AG04449 (cell line): ENCODE measurements at regions not wholly inside any gene's neighbourhood (a gene's known extent, or its start where the extent isn't known, plus 50 kb on each side); places are given as distances from the start of the nearest gene placed in this dataset.

Experiments
- CTCF ChIA-PET: fragments of 350-600 bp; formaldehyde crosslinking; extraction: SDS; loops from one replicate; lab custom pipeline; 2021; ENCODE audit warnings: antibody characterized with exemption; lab: Yijun Ruan, JAX
- POLR2A ChIA-PET: fragments of 400-600, 350-600 bp; formaldehyde crosslinking; extraction: SDS; loops from one replicate; lab custom pipeline; 2020; ENCODE audit warnings: antibody characterized with exemption, inconsistent platforms; lab: Yijun Ruan, JAX
- DNase-seq: peaks from one replicate; pipeline ENCODE4 v3.0.0-alpha.2; 2010; ENCODE audit warnings: low read depth, low spot score
- H3K4me3 ChIP-seq: 2 replicates; pipeline ENCODE4 v1.5.1; 2011; ENCODE audit warnings: low read depth, mild to moderate bottlenecking, control low read depth, low read length
- CTCF ChIP-seq: IDR thresholded peaks from one replicate; pipeline ENCODE4 v1.5.1; 2011; ENCODE audit warnings: mild to moderate bottlenecking, moderate library complexity, low read length, control low read depth, inconsistent platforms; ENCODE audit not compliant: insufficient read depth; ENCODE audit errors: missing control alignments

GRCh38 chr3:102537123-102537522 lies 102.3 kb downstream of the ZPLD1 start:
- no peak for DNase-seq
- H3K4me3 ChIP-seq = no peak overlapping the region
- ChIA-PET CTCF (interaction anchor here (0.6 to 10.3 kb wide), 11 partner anchors 10 to 734 kb away, joined by 3 to 214 read pairs (median 11); no protein-coding TSS in a partner anchor), POLR2A (no interaction called here)
- TF ChIP-seq CTCF = no peak

- CTCF ChIA-PET = interaction anchor here (4.9 to 10.3 kb wide), 2 partner anchors 308 to 315 kb away, joined by 31 to 175 read pairs; no protein-coding TSS in a partner anchor
Measured at GRCh38 chr3:102544741-102545140, 109.9 kb downstream of the ZPLD1 start.

GRCh38 chr3:102545276-102545675 lies 110.5 kb downstream of the ZPLD1 start:
- CTCF ChIA-PET = interaction anchor here (1.2 to 10.3 kb wide), 3 partner anchors 309 to 316 kb away, joined by 3 to 175 read pairs (median 31); no protein-coding TSS in a partner anchor
- H3K4me3 ChIP-seq = no peak overlapping the region
- DNase-seq = no peak
- POLR2A ChIA-PET = no interaction called here
- no peak for TF ChIP-seq CTCF

More at GRCh38 chr3:102544741-102545140, 109.9 kb downstream of the ZPLD1 start:
- H3K4me3 ChIP-seq = no peak overlapping the region
- no peak for DNase-seq
- POLR2A ChIA-PET = no interaction called here
- no peak for TF ChIP-seq CTCF

- DNase-seq = no peak
- ChIA-PET CTCF (interaction anchor here (2.7 kb wide), 1 partner anchor 16 kb away, joined by 6 read pairs; no protein-coding TSS in a partner anchor), POLR2A (no interaction called here)
- no peak for TF ChIP-seq CTCF
- H3K4me3 ChIP-seq = no peak overlapping the region
Measured at GRCh38 chr3:102553876-102554275, 119.1 kb downstream of the ZPLD1 start.

- no peak for TF ChIP-seq CTCF
- DNase-seq = no peak
- POLR2A ChIA-PET = no interaction called here
- H3K4me3 ChIP-seq = no peak overlapping the region
- CTCF ChIA-PET = no interaction called here
Measured at GRCh38 chr3:102570511-102570910, 135.7 kb downstream of the ZPLD1 start.

- POLR2A ChIA-PET = no interaction called here
- CTCF ChIA-PET = no interaction called here
- DNase-seq = no peak
- H3K4me3 ChIP-seq = no peak overlapping the region
- no peak for TF ChIP-seq CTCF
Measured at GRCh38 chr3:102571006-102571405, 136.2 kb downstream of the ZPLD1 start.
